Vagina (tissue), 2 donors: ENCODE measurements at regions not wholly inside any gene's neighbourhood (a gene's known extent, or its start where the extent isn't known, plus 50 kb on each side); places are given as distances from the start of the nearest gene placed in this dataset.

Experiments used
- CTCF ChIP-seq, 3 experiments: fragments of 450-650 bp in 2 of 3; fragments of 200-600 bp in 1 of 3; sonication (generic) in 1 of 3; IDR thresholded peaks; one replicate each; pipeline ENCODE4 v1.5.1; 2017 to 2019; ENCODE audit warnings: antibody characterized with exemption in 3 of 3, mild to moderate bottlenecking in 2 of 3, moderate library complexity in 2 of 3
- POLR2A ChIP-seq, 2 donors: fragments of 450-650 bp; IDR thresholded peaks; one replicate each; pipeline ENCODE4 v1.6.1; 2017; ENCODE audit warnings: antibody characterized with exemption in 2 of 2, mild to moderate bottlenecking in 2 of 2, moderate library complexity in 2 of 2
- POLR2AphosphoS5 ChIP-seq, 2 donors: sonication (generic); formaldehyde crosslinking; IDR thresholded peaks; one replicate each; pipeline ENCODE4 v1.9.0; 2017; ENCODE audit warnings: antibody characterized with exemption in 2 of 2, mild to moderate bottlenecking in 2 of 2, low read depth in 1 of 2; ENCODE audit not compliant: insufficient read depth in 1 of 2

GRCh38 chr1:79469139-79469538 is 462.6 kb upstream of the ADGRL4 start:
- TF ChIP-seq CTCF (IDR thresholded peaks at IDR 0.05) (no peak), POLR2AphosphoS5 (IDR thresholded peaks at IDR 0.05; ENCODE audit: insufficient read depth in 1 of 2, low read depth in 1 of 2) (no peak), POLR2A (IDR thresholded peaks at IDR 0.05) (no peak)
